NCI-H2196 (cell line): ENCODE measurements at regions not wholly inside any gene's neighbourhood (a gene's known extent, or its start where the extent isn't known, plus 50 kb on each side); places are given as distances from the start of the nearest gene placed in this dataset.

Experiments used
- DNase-seq: peaks from one replicate; lab custom pipeline; 2025; ENCODE audit not compliant: unreplicated experiment; lab: John Stamatoyannopoulos, UW

GRCh38 chr12:30508205-30508967, 187.3 kb downstream of the IPO8 start:
- no peak for DNase-seq

- DNase-seq, result no peak
These were observed 188.1 kb downstream of the IPO8 start for GRCh38 chr12:30507576-30507975.

- no peak for DNase-seq
These were observed 189.3 kb downstream of the IPO8 start for GRCh38 chr12:30506411-30506810.

- DNase-seq, result no peak
These were observed 194.0 kb downstream of the IPO8 start for GRCh38 chr12:30501718-30502117.

GRCh38 chr12:30500532-30500931, 195.1 kb downstream of the IPO8 start:
- no peak for DNase-seq

GRCh38 chr12:30485230-30485890, 210.3 kb downstream of the IPO8 start:
- DNase-seq, result no peak

DNA sequence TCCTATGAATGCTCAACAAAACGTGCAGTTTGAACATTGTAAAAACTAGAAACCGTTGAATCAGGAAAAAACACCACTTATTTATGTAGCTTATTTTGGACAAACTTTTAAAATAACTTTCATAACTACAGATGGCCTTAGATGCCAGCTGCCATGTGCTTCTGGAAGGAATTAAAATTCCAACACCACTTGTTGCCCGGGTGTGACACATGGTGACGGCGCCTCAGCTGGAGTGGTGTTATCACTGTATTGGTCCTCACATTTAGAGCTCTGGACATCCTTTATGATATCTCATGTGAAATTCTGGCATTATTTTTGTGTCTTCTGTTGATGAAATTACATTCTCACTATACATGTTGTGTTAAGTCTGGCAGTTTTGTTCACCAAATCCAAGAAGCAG, 211.0 kb downstream of the IPO8 start:
- no peak for DNase-seq

DNA sequence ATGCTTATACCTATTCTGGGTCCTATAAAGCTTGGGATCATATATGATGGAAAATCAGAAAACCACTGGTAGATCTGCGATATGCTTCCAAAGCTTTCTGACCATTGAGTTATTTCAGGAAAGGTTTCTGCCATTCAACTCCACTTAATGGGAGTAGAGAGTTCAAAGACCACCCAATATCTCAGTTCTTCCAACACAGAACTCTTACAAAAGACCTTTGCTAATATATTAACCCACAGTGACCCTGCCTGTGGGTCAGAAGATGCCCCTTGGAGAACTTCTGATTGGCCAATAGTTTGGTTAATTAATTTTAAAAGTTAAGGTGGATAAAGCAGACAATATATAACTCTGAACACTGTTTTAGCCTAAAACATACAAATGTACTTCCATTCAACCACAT, 213.0 kb downstream of the IPO8 start:
- no peak for DNase-seq

DNA sequence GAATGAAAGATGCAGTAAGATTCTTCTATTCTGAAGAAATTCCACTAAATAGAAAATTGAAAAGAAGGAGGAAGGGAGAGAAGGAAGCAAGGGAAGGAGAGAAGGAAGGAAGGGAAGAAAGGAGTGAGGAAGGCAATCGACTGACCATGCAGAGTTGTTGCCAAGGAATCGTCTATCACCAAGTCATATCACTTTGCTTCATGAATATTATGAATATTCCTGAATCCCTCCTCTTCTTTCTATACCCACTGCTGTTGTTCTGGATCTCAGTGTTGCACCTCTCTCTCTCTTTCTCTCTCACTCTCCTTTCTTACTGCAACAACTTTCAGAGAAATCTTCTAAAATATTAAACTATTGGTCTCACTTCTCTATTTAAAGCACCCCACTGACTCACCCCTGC, 222.4 kb downstream of the IPO8 start:
- DNase-seq, result no peak

DNA sequence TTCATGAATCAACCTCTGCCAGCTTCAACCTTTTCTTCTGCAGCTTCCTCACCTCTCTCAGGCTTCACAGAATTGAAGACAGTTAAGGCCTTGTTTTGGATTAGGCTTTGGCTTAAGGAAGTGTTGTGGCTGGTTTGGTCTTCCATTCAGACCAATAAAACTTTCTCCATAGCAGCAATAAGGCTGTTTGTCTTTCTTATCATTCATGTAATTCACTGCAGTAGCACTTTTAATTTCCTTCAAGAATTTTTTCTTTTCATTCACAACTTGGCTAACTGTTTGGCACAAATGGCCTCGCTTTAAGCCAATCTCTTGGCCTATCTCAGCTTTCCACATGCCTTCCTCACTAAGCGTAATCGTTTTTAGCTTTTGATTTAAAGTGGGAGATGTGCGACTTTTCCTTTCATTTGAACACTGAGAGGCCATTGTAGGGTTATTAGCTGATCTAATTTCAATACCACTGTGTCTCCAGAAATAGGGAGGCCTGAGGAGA, 229.5 kb downstream of the IPO8 start:
- DNase-seq, result no peak

GRCh38 chr12:30463636-30464035, 232.0 kb downstream of the IPO8 start:
- no peak for DNase-seq

DNA sequence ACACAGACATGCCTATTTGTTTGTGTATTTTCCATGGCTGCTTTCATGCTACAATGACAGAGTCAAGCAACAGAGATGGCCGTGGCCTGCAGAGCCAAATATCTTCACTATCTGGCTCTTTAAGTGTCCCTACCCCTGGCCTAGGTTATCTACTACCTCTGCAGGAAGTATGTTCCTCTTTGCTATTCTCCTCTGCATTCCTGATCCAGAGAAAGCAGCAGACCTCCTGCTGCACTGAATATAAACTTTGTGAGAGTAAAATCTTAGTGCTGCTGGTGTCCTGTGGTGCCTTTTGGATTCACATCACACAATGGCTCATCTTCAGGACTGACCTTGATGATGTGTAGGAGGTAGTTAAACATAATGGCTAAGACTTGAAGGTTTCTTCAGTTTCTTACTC, 233.4 kb downstream of the IPO8 start:
- no peak for DNase-seq

DNA sequence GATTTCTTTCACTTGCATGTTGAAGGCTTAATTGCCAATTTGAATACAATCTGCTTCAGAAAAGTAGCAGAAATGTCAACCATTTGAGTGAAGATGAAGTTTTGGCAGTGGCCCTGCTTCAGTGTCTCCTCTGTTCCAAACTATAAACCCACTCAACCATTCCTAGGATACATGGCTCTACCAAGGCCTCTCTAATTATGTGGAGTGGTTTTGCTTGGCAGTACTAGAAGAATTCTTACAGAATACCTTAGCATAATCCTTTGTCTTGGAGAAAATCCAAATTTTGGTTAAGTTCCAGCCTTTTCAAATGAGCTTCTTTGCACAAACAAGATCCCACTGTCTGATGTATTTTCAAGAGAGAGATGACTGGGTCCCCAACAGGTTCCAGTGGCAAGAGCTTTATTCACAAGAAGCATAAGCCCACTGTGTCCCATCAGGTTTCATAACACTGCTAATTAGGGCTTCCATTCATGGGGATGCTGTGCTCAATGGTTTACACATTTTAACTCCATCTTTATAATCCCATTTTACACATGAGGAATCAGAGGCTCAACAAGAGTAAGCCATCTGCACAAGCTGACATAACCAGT, 234.5 kb downstream of the IPO8 start:
- peak; percentile 15 for DNase-seq

- no peak for DNase-seq
These were observed 237.2 kb downstream of the IPO8 start for GRCh38 chr12:30458453-30458852.

DNA sequence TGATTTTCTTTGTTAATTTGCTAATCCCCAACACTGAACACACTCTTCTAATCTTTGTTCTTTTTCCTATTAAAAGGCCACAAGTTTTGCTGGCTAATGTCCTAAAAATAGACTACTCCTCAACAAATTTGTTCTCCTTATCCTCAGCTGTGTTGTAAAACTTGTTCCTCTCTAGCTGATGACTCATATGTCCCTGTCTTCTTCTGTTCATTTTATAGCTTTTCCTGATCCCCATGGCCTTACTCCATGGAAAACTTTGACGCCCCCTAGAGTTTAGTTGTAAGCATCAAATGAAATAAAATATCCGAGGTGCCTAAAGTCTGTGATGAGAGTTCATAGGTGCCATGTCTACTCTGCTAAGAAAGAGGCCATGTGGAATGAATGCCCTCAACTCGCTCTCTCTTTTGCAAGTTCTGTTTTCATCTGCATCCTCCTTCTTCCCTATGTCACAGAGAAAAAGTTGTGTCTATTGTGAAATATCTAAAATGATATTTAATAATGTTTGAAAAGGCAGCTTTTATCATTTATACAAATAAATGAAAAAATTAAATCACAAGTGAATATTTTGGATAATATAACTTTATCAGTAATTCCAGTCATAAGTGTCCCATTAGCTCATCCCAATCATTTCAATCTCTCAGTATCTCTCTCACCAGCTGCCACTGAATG, 237.9 kb downstream of the IPO8 start:
- peak; percentile 10 for DNase-seq

DNA sequence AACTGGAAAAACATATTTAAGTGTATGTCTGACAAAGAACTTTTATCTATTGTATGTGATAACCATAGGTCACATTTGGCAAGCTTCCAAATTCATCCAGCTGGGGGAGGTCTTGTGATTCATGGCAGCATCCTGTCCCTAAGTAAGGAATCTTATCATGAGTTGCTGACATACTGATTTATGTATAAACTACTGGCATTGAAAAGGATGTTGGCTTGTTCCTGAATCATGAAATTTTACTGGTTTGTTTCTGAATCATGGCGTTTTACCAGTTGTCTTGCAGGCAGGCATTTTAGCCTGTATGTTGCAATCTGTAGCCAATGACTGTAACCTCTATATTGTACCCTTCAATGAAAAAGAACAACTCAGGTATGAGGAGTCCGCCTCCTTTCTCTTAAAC, 244.8 kb downstream of the IPO8 start:
- DNase-seq, result no peak

GRCh38 chr12:30450226-30450625, 245.4 kb downstream of the IPO8 start:
- no peak for DNase-seq

DNA sequence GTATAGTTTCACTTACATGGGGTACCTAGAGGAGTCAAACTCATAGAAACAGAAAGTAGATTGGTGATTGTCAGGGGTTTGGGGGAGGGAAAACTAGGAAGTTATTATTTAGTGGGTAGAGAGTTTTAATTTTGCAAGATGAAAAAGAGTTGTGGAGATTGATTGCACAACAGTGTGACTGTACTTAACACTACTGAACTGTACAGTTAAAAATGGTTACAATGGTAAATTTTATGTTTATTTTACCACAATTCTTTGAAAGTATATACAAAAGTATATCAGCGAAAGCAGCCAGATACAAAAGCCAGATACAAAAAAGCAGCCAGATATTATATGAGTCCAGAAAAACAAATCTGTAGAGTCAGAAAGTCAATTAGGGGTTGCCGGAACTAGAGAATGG, 247.6 kb downstream of the IPO8 start:
- no peak for DNase-seq

- no peak for DNase-seq
These were observed 248.5 kb downstream of the IPO8 start for GRCh38 chr12:30447061-30447750.

DNA sequence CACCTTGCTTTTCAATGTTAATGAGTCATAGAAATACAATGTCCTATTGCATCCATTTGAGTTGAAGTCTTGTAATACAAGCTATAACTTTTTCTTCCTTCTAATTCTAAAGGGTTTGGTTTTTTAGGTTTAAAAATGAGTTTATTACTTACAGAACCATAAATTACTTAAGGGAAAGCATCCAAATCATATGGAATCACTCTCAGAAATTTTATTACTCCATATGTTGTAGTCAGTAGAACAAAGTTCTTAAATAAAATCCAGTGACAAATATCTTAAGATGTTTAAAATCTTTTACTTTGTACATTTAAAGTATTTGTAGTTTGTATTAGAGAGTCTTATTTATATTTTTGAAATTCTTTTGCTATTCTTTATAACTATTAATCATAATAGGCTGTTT, 253.2 kb downstream of the IPO8 start:
- no peak for DNase-seq
